Uterus (tissue), 3 donors: ENCODE measurements at regions not wholly inside any gene's neighbourhood (a gene's known extent, or its start where the extent isn't known, plus 50 kb on each side); places are given as distances from the start of the nearest gene placed in this dataset.
"Not testable (repeated sequence)": the region's sequence is repeated elsewhere in the genome, so short reads cannot be mapped to it uniquely, and the experiment has no call there.

Source experiments
- DNase-seq, 2 donors: peaks; one replicate each; pipeline ENCODE4 v3.0.0-alpha.2; 2019 to 2020
- H3K27ac ChIP-seq, 2 donors: fragments of 200-600 bp; sonication (generic); 1 replicate in 1 of 2; 2 replicates in 1 of 2; pipeline ENCODE4 v1.5.1; 2016 to 2018
- H3K27me3 ChIP-seq, 2 donors: fragments of 200-600 bp; sonication (generic); one replicate each; pipeline ENCODE4 v1.5.1; 2018 to 2019; ENCODE audit warnings: control low read depth in 1 of 2
- H3K36me3 ChIP-seq, 2 donors: fragments of 200-600 bp; sonication (generic); one replicate each; pipeline ENCODE4 v1.5.1; 2019; ENCODE audit warnings: control low read depth in 1 of 2
- H3K4me1 ChIP-seq, 2 donors: fragments of 200-600 bp; sonication (generic); one replicate each; pipeline ENCODE4 v1.5.1; 2018 to 2019; ENCODE audit warnings: control low read depth in 1 of 2
- H3K4me3 ChIP-seq, 2 donors: fragments of 200-600 bp; sonication (generic); 1 replicate in 1 of 2; 2 replicates in 1 of 2; pipeline ENCODE4 v1.5.1; 2018 to 2019; ENCODE audit warnings: mild to moderate bottlenecking in 1 of 2
- H3K9me3 ChIP-seq, 2 donors: fragments of 200-600 bp; sonication (generic); one replicate each; pipeline ENCODE4 v1.5.1; 2019; ENCODE audit warnings: control low read depth in 1 of 2
- CTCF ChIP-seq, 4 experiments: fragments of 200-600 bp in 2 of 4; fragments of 450-650 bp in 2 of 4; sonication (generic) in 2 of 4; IDR thresholded peaks; one replicate each; pipeline ENCODE4 v1.5.1; 2016 to 2019; ENCODE audit warnings: antibody characterized with exemption in 4 of 4, mild to moderate bottlenecking in 2 of 4, moderate library complexity in 1 of 4
- POLR2A ChIP-seq, 2 donors: fragments of 450-650 bp; IDR thresholded peaks; one replicate each; pipeline ENCODE4 v1.6.1; 2016; ENCODE audit warnings: antibody characterized with exemption in 2 of 2, mild to moderate bottlenecking in 1 of 2, moderate library complexity in 1 of 2
- intact Hi-C: fragments of 100-400 bp; cut with DNase I; formaldehyde crosslinking; loops from one replicate; pipeline ENCODE4 v1.15.1; 2023; ENCODE audit warnings: low total_unique reads
- donor health status: DM: yes; HTN: yes; CAD: no.

- TF ChIP-seq CTCF (IDR thresholded peaks at IDR 0.05) (no peak), POLR2A (IDR thresholded peaks at IDR 0.05) (no peak)
- H3K27ac ChIP-seq = no peak overlapping the region
Measured at GRCh38 chr3:75272691-75273090, 391.4 kb upstream of the FRG2C start.

GRCh38 chr3:75285531-75286148 is 378.5 kb upstream of the FRG2C start:
- H3K9me3 ChIP-seq, H3K36me3 ChIP-seq, H3K4me3 ChIP-seq, intact Hi-C loops, H3K27ac ChIP-seq, H3K27me3 ChIP-seq, DNase-seq, H3K4me1 ChIP-seq: not testable (repeated sequence)

More at GRCh38 chr3:75272691-75273090, 391.4 kb upstream of the FRG2C start:
- Histone ChIP-seq H3K36me3 (no peaks in the 10 kb centered on the region), H3K9me3 (no peaks in the 10 kb centered on the region), H3K4me1 (no peaks in the 10 kb centered on the region), H3K27me3 (no peaks in the 10 kb centered on the region), H3K4me3 (no peak overlapping the region)
- intact Hi-C loops = no loop called here
- no peak for DNase-seq

GRCh38 chr3:75288972-75289574 is 375.1 kb upstream of the FRG2C start:
- H3K36me3 ChIP-seq, H3K27me3 ChIP-seq, H3K4me3 ChIP-seq, H3K4me1 ChIP-seq, H3K27ac ChIP-seq, DNase-seq, H3K9me3 ChIP-seq, intact Hi-C loops: not testable (repeated sequence)

GRCh38 chr3:75294124-75294523 is 370.0 kb upstream of the FRG2C start:
- H3K27me3 ChIP-seq = no peaks in the 10 kb centered on the region
- H3K27ac ChIP-seq = no peak overlapping the region
- no peaks in the 10 kb centered on the region for H3K9me3 ChIP-seq
- intact Hi-C loops = no loop called here
- H3K4me1 ChIP-seq = no peaks in the 10 kb centered on the region
- TF ChIP-seq CTCF (IDR thresholded peaks at IDR 0.05) = peak; percentile 51 to 75 (median 64)
- TF ChIP-seq POLR2A (IDR thresholded peaks at IDR 0.05) = no peak
- H3K36me3 ChIP-seq = no peaks in the 10 kb centered on the region
- H3K4me3 ChIP-seq = no peak overlapping the region
- peak; percentile 18 to 21 for DNase-seq

GRCh38 chr3:75295013-75295412 is 369.1 kb upstream of the FRG2C start:
- intact Hi-C loops = no loop called here
- H3K4me1 ChIP-seq = no peaks in the 10 kb centered on the region
- no peak for DNase-seq
- H3K27ac ChIP-seq = no peak overlapping the region
- H3K27me3 ChIP-seq = no peaks in the 10 kb centered on the region
- H3K36me3 ChIP-seq = no peaks in the 10 kb centered on the region
- no peak for TF ChIP-seq CTCF (IDR thresholded peaks at IDR 0.05)
- no peak for TF ChIP-seq POLR2A (IDR thresholded peaks at IDR 0.05)
- no peaks in the 10 kb centered on the region for H3K9me3 ChIP-seq
- no peak overlapping the region for H3K4me3 ChIP-seq

- H3K36me3 ChIP-seq = no peaks in the 10 kb centered on the region
- no peaks in the 10 kb centered on the region for H3K4me1 ChIP-seq
- no peak for TF ChIP-seq POLR2A (IDR thresholded peaks at IDR 0.05)
- TF ChIP-seq CTCF (IDR thresholded peaks at IDR 0.05) = no peak
- H3K27me3 ChIP-seq = no peaks in the 10 kb centered on the region
- H3K27ac ChIP-seq = no peak overlapping the region
- no peaks in the 10 kb centered on the region for H3K9me3 ChIP-seq
- intact Hi-C loops = no loop called here
- H3K4me3 ChIP-seq = no peak overlapping the region
- no peak for DNase-seq
Measured at GRCh38 chr3:75296858-75297257, 367.3 kb upstream of the FRG2C start.
